Astrocyte of the cerebellum (primary cell): ENCODE measurements at regions not wholly inside any gene's neighbourhood (a gene's known extent, or its start where the extent isn't known, plus 50 kb on each side); places are given as distances from the start of the nearest gene placed in this dataset.

Experiments
- DNase-seq: peaks from one replicate; pipeline ENCODE4 v3.0.0-alpha.2; 2011; ENCODE audit warnings: low read depth
- H3K4me3 ChIP-seq: 2 replicates; pipeline ENCODE4 v1.5.1; 2011; ENCODE audit warnings: mild to moderate bottlenecking, low read depth, low read length, moderate library complexity
- in situ Hi-C: cut with HindIII; loops from 2 replicates; pipeline ENCODE4 v1.10.0; 2017; ENCODE audit warnings: low sequenced_read_pairs
- TF ChIP-seq, protein P1 (sequence below): IDR thresholded peaks from 2 replicates; pipeline ENCODE4 v1.5.1; 2012; ENCODE audit warnings: low read length, low read depth, moderate library complexity, mild to moderate bottlenecking; ENCODE audit errors: missing control alignments

DNA sequence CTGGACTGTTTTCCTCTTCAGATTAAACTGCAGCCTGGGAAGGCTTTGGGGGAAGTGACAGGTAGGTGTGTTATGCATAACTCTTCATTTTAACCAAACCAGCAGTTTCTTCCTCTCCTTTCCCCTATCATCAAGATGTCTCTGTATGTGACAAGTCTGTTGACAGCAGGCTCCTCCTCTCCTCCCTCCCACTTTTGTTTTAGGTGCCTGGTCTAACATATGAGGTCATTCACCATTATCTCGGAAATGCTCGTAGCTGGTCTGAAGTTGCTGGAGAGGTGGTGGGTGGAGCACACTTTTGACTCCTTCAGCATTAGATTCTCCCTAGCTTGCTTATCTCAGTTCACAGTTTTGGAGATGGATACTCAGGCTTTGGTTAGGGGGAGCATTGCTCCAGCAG is 571.0 kb upstream of the EEF2KMT start:
- no peak for DNase-seq
- TF ChIP-seq, protein P1, sequence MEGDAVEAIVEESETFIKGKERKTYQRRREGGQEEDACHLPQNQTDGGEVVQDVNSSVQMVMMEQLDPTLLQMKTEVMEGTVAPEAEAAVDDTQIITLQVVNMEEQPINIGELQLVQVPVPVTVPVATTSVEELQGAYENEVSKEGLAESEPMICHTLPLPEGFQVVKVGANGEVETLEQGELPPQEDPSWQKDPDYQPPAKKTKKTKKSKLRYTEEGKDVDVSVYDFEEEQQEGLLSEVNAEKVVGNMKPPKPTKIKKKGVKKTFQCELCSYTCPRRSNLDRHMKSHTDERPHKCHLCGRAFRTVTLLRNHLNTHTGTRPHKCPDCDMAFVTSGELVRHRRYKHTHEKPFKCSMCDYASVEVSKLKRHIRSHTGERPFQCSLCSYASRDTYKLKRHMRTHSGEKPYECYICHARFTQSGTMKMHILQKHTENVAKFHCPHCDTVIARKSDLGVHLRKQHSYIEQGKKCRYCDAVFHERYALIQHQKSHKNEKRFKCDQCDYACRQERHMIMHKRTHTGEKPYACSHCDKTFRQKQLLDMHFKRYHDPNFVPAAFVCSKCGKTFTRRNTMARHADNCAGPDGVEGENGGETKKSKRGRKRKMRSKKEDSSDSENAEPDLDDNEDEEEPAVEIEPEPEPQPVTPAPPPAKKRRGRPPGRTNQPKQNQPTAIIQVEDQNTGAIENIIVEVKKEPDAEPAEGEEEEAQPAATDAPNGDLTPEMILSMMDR: no peak
- no peak overlapping the region for H3K4me3 ChIP-seq
- in situ Hi-C loops: no loop called here

DNA sequence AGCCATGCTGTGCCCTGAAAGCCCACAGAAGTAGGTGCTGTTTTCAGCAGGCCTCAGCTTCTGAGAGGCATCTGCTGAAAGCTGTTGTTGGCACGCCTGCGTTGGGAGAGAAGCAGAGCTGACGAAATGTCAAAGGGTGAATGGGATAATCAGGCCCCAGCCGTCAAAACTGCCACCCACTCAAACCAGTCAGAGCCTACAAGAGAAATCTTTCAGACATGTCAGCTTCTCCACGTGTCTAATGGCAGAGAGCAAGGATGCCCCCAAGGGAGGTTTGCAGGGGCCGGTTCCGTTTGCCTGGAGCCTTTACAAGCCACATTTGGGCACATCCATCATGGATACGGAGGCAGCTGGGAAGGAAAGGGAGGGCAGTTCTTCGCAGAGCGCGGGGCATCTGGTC is 568.2 kb upstream of the EEF2KMT start:
- in situ Hi-C loops: no loop called here
- H3K4me3 ChIP-seq: no peak overlapping the region

DNA sequence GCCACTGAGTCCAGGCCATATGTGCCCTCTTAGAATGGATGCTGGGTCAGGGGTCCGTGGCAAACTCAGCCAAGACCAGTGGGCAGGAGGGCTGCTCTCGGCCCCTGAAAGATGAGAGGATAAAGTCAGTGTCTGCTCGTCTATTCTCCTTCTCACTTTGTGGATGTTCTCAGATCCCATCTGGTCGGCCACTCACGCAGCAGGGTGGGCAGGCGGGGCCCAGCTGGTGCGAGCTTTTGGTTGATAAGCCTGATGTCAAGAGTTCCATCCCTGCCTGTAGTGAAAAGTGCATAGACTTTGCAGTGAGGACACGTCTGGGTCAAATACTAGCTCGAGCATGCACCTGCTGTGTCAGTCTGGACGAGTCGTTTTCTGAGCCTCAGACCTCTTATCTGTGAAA is 556.2 kb upstream of the EEF2KMT start:
- in situ Hi-C loops: no loop called here
- TF ChIP-seq, protein P1: no peak

More for the DNA sequence above, 568.2 kb upstream of the EEF2KMT start:
- no peak for DNase-seq
- TF ChIP-seq, protein P1: no peak

DNA sequence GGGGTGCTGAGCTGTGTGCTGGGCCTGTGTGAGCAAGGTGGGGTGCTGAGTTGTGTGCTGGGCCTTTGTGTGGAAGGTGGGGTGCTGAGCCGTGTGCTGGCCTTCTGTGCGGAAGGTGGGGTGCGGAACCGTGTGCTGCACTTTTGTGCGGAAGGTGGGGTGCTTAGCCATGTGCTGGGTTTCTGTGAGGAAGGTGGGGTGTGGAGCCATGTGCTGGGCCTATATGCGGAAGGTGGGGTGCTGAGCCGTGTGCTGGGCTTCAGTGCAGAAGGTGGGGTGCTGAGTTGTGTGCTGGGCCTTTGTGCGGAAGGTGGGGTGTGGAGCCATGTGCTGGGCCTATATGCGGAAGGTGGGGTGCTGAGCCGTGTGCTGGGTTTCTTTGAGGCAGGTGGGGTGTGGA is 555.4 kb upstream of the EEF2KMT start:
- TF ChIP-seq, protein P1: no peak
- H3K4me3 ChIP-seq: no peak overlapping the region
- in situ Hi-C loops: no loop called here
- DNase-seq: no peak

More for the DNA sequence above, 556.2 kb upstream of the EEF2KMT start:
- DNase-seq: no peak
- no peak overlapping the region for H3K4me3 ChIP-seq

- H3K4me3 ChIP-seq: no peak overlapping the region
- in situ Hi-C loops: no loop called here
- TF ChIP-seq, protein P1: no peak
- DNase-seq: no peak
Measured at GRCh38 chr16:5649762-5650743, 552.5 kb upstream of the EEF2KMT start.

GRCh38 chr16:5647051-5647450 is 549.5 kb upstream of the EEF2KMT start:
- DNase-seq: no peak
- in situ Hi-C loops: no loop called here
- TF ChIP-seq, protein P1: no peak
- no peak overlapping the region for H3K4me3 ChIP-seq
